ENCODE measurements at regions not wholly inside any gene's neighbourhood (a gene's known extent, or its start where the extent isn't known, plus 50 kb on each side); places are given as distances from the start of the nearest gene placed in this dataset.
"Not testable (repeated sequence)": the region's sequence is repeated elsewhere in the genome, so short reads cannot be mapped to it uniquely, and the experiment has no call there.

GRCh38 chr4:189809839-189810238 lies 130.8 kb upstream of the FRG1 start:
- DNase-seq: no peak

GRCh38 chr4:189810318-189811181 lies 130.1 kb upstream of the FRG1 start:
- not testable (repeated sequence) for DNase-seq

GRCh38 chr4:189815404-189816192 lies 125.1 kb upstream of the FRG1 start:
- no peak for DNase-seq

- no peak for DNase-seq
Measured at GRCh38 chr4:189822326-189822725, 118.3 kb upstream of the FRG1 start.

GRCh38 chr4:189823591-189823990 lies 117.1 kb upstream of the FRG1 start:
- no peak for DNase-seq

DNA sequence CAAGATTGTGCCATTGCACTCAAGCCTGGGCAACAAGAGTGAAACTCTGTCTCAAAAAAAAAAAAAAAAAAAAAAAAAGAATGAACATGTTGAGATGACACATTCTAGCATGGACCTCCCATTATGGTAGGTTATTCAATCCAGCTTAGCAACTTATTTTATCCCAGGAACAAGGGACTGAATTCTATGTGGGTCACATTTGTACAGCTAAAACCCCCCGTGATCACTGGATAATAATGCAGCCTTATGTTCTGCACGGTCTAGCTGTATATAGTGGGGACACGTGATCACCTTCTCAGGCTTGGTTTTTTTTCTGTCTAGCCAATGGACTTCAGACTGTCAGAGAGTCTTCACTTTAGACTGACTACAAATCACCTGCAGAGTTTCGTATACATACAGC lies 115.2 kb upstream of the FRG1 start:
- DNase-seq: no peak

DNA sequence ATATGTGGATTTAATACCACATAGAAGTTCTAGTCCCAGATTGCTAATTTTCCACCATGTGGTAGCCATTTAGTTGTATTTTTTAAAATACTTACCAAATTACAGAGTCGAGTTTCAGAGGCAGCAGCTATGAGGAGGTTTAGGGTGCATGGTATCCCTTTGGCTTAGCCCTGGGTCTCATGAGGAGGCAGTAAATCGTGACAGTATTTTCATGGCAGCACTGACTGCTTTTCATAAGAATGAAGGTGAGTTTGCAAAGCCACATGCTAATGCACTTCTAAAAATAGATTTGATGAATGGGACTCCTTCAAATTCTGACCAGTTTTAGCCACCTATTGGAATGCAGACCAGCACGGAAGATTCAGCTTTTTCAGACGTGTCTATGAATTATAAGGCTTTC lies 114.0 kb upstream of the FRG1 start:
- no peak for DNase-seq

DNA sequence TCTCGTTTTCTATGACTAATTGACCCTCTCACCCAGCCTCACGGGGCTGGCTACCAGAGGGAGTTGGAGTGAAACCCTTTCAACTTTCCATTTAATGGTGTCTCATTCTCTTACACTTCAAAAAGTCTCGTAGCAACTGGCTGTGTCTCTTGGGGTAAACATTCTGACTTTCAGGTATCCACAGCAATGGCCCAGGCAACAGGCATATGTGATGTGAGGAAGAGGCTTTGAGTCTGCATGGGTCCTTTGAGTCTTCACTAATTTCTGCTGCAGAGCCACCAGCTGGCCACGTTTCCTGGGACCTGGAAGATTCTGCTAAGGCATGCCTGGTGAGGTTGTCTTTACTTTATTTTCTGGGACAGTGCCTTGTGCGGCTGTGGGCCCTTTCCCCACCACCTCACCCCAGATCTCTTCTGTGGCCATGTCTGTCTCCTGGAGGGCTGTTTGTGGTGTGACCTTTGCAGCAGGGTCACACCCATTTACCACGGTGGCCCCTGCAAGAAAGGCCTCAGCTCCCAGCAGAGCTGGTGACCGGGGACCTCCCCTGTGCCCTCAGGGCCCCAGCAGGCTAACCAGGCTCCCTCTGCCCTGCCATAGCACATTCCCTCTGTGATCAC lies 112.5 kb upstream of the FRG1 start:
- DNase-seq: no peak

- DNase-seq: no peak
Measured at GRCh38 chr4:189832528-189832927, 108.1 kb upstream of the FRG1 start.

GRCh38 chr4:189834616-189835015 lies 106.1 kb upstream of the FRG1 start:
- no peak for DNase-seq

GRCh38 chr4:189835505-189835904 lies 105.2 kb upstream of the FRG1 start:
- no peak for DNase-seq

- no peak for DNase-seq
Measured at GRCh38 chr4:189837471-189837870, 103.2 kb upstream of the FRG1 start.

GRCh38 chr4:189838821-189839497 lies 101.7 kb upstream of the FRG1 start:
- no peak for DNase-seq

GRCh38 chr4:189840356-189840755 lies 100.3 kb upstream of the FRG1 start:
- no peak for DNase-seq

DNA sequence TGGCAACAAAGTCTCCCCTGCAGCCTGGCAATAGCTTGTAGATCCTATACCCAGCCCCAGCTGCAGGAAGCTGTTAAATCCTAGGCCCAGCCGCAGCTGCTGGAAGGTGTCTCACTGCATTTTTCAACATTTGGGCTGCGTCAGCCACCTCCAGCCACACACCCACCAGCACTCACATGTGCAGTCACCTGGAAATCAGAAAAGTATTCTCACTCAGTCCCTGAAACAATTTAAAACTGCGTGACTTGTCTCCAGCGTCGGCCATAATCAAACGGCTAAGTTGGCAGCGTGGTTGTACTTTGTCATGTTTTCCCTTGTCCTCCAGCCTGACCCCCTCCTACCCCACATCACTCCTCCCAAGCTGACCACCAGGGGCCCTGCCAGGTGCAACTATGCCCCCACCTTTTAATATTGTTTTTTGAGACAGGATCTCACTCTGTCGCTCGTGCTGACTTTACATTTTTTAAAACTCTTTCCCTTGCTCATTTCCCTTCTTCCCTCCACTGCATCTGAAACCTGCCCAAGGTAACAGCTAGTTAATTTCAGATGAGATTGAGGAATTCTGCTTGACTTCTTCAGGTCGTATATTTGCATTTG lies 97.2 kb upstream of the FRG1 start:
- DNase-seq: no peak

DNA sequence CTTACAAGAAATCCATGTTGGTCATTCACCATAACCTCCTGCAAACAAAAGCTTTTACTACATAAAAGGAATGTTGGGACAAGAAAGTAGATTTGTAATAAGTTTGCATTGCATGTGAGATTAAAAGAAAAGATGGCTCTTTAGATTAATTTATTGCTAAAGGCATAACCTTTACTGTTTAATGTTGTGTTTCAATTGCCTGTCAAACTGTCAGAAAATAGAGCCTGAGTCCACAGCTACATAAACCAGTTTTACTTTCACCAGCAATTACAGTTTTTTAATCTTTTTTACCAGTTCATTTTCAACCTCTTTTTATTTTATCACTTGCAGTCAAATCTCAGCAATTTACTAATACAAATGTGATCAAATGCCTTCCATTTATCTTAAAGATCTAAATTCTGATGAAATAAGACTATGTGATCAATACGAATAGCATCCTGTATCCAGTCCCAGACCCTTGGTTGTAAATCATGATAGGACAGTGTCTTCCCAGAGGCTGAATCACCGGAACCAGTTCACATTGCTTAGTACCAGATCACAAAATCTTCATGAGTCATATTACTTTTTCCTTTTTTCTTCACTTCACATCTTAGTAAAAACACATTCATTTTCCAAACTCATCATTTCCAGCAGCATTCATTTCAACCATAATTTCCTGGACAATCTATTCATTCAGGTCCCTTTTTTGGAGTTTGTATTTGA lies 95.4 kb upstream of the FRG1 start:
- no peak for DNase-seq

GRCh38 chr4:189846094-189846493 lies 94.6 kb upstream of the FRG1 start:
- DNase-seq: peak; percentile 68

DNA sequence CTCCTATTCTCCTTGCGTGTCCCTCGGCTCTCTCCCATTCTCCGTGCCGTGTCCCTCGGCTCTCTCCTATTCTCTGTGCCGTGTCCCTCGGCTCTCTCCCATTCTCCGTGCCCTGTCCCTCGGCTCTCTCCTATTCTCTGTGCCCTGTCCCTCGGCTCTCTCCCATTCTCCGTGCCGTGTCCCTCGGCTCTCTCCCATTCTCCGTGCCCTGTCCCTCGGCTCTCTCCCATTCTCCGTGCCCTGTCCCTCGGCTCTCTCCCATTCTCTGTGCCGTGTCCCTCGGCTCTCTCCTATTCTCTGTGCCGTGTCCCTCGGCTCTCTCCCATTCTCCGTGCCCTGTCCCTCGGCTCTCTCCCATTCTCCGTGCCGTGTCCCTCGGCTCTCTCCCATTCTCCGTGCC lies 94.1 kb upstream of the FRG1 start:
- DNase-seq: peak; percentile 64

GRCh38 chr4:189848672-189849071 lies 92.0 kb upstream of the FRG1 start:
- peak; percentile 63 for DNase-seq

GRCh38 chr4:189850239-189850856 lies 90.3 kb upstream of the FRG1 start:
- DNase-seq: no peak

DNA sequence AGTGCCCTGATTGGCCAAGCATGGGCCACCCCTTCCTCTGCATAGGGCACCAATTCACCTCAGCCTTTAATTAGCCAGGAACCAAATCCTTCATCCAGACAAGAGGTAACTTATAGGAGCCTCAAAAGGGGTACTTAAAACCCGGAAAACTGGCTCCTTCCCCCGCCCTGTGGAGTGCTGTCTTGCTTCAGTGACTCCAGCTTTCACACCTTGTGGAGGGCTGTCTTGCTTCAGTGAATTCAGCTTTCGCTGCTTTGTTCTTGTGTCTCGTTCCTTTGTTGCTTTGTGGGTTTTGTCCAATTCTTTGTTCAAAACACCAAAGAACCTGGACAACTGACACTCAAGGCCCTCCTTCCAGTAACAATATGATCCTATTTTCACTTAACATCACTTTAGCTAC lies 82.2 kb upstream of the FRG1 start:
- DNase-seq: no peak

DNA sequence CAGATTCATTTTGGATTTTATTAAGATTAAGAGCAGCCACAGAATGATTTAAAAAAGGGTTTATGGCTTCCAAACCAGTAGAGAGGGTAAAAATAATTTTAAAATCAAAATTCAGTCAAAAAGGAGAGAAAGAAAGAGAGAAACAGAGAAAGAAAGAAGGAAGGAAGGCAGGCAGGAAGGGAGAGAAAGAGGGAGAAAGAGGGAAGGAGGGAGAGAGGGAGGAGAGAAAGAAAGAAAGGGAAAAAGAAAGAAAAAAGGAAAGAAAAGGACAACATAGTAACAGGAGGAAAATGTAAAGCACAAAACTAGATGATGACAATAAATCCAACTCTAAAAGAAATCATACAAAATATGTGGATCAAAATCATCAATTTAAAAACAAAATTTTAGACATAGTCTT lies 79.6 kb upstream of the FRG1 start:
- no peak for DNase-seq
